LNCaP clone FGC (cell line): ENCODE measurements at regions not wholly inside any gene's neighbourhood (a gene's known extent, or its start where the extent isn't known, plus 50 kb on each side); places are given as distances from the start of the nearest gene placed in this dataset.

ENCODE experiments used
- DNase-seq: peaks from one replicate; pipeline ENCODE4 v3.0.0-alpha.2; 2011; ENCODE audit warnings: low read depth
- H3K4me3 ChIP-seq: 2 replicates; pipeline ENCODE4 v1.5.1; 2011; ENCODE audit warnings: mild to moderate bottlenecking, low read depth, low read length, control low read depth
- TF ChIP-seq, protein P1 (sequence below): IDR thresholded peaks from 2 replicates; pipeline ENCODE4 v1.5.1; 2012; ENCODE audit warnings: mild to moderate bottlenecking; ENCODE audit not compliant: control insufficient read depth, insufficient read depth; ENCODE audit errors: extremely low read depth

DNA sequence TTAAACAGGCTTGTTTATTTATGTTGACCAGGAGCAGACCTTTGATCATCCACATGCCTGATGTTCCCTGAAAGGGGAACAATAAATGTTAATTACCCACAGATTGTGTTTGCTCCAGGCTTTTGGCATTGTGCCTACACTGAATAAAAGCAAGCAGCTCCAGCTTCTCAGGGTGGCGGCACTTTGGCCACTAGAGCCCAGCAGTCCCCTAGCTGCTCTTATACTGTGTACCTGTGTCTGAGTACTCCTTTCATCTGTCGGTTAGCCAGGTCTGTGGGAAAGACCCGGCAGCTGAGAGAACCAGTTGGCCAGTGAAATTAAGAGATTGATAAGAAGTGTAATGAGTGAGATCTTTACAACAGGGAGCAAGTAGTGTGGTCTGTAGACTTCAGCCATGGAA is 254.8 kb upstream of the FTMT start:
- DNase-seq: no peak
- H3K4me3 ChIP-seq: no peak overlapping the region
- TF ChIP-seq, protein P1, sequence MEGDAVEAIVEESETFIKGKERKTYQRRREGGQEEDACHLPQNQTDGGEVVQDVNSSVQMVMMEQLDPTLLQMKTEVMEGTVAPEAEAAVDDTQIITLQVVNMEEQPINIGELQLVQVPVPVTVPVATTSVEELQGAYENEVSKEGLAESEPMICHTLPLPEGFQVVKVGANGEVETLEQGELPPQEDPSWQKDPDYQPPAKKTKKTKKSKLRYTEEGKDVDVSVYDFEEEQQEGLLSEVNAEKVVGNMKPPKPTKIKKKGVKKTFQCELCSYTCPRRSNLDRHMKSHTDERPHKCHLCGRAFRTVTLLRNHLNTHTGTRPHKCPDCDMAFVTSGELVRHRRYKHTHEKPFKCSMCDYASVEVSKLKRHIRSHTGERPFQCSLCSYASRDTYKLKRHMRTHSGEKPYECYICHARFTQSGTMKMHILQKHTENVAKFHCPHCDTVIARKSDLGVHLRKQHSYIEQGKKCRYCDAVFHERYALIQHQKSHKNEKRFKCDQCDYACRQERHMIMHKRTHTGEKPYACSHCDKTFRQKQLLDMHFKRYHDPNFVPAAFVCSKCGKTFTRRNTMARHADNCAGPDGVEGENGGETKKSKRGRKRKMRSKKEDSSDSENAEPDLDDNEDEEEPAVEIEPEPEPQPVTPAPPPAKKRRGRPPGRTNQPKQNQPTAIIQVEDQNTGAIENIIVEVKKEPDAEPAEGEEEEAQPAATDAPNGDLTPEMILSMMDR: no peak

DNA sequence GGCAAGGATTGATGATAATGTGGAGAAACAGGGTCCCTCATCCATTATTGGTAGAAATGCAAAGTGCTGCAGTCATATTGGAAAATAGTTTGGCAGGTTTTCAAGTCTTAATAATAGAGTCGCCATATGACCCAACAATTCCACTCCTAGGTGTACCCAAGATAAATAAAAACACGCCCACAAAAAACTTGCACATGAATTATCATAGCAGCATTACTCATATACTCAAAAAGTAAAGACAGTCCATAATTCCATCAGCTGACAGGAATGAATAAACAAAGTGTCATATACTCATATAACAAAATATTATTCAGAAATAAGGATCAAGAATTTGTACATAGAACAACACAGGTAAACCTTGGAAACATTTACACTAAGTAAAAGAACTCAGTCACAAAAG is 242.9 kb upstream of the FTMT start:
- TF ChIP-seq, protein P1: no peak
- no peak overlapping the region for H3K4me3 ChIP-seq
- no peak for DNase-seq

DNA sequence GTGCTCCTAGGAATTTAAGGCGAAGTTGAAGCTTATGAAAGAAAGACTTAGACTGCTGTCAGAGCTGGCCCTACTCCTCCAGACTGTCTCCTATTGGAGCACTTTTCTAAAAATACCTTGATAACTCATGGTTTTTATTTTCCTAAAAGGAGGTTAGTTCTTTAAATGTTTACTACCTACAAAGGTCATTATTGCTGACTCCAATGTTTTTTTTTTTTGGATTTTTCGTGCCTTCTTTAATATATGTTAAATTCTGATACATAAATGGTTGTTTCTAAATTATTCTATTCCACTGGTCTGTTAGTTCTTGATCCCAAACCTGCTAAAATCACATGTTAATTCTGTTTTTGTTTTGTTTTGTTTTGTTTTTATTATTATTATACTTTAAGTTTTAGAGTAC is 227.6 kb upstream of the FTMT start:
- TF ChIP-seq, protein P1: no peak
- DNase-seq: no peak
- H3K4me3 ChIP-seq: no peak overlapping the region

DNA sequence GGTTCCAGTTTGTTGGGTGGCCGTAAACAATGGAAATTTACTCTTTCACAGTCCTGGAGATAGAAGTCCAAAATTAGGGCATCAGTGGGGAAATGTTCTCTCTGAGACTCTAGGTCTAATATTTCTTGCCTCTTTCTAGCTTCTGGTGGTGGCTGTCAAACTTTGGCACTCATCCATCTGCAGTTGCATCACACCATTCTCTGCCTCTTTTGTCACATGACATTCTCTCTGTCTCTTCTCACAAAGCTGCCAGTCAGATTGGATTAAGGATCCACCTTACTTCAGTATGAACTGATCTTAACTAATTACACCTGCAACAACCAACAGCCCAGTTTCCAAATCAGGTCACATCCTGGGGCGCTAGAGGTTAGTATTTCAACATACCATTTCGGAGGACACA is 222.9 kb upstream of the FTMT start:
- H3K4me3 ChIP-seq: no peak overlapping the region
- no peak for DNase-seq
- TF ChIP-seq, protein P1: no peak

DNA sequence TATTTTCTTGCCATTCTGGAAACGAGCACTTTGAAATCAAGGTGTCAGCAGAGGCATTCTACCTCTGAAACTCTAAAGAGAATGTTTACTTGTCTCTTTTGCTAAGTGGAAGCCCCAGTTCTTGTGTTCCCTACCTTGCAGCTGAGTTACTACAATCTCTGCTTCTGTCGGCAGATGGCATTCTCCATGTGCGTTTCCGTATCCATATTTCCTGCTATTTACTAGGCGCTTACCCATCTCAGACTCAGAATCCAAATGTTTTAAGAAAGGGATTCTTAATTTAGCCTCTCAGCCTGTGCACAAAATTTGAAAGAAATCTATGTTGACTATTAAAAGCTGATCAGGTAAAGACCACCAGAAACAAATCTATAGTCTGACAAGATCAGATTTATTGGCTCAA is 221.3 kb upstream of the FTMT start:
- DNase-seq: peak; percentile 19
- H3K4me3 ChIP-seq: no peak overlapping the region
- TF ChIP-seq, protein P1: peak; percentile 83

DNA sequence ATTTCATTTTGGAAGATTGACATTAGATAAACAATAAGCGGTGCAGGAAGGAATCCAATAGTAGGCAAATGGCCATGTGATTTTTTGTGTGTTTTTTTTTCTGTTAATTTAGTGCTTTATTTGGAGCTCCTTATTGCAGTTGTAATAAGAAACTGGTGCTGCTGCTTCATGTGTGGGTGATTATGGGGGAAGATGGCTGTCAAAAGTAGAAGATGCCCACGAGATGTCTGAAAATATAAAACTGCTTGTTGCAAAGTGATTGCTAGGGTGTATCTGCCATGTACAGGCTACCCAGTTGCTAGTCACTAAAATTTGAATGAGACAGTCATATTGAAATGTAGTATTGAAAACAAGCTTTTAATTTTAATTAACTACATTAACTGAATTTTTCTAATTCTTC is 216.7 kb upstream of the FTMT start:
- no peak for DNase-seq
- TF ChIP-seq, protein P1: no peak
- H3K4me3 ChIP-seq: no peak overlapping the region

DNA sequence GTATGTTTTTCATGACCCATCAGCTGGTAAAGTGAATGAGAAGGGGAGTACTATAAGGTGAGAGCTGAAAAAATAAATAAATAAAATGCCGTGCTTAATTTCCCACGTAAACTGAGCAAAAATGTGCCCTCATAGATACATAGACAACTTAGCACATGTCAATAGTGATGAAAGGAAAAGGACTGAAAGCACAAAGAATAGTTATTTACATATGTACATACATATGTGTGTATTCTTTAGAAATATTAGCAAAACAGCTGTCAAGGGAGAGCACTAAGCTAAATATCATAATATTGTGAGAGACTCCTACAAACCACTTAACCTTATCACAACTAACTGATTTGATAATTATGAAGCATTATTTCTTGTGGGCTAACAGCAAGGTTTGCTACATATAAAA is 213.6 kb upstream of the FTMT start:
- no peak for DNase-seq
- TF ChIP-seq, protein P1: no peak
- no peak overlapping the region for H3K4me3 ChIP-seq
